SK-N-SH treated with all-trans-retinoic acid at 6 μM for 48 hours (cell line): ENCODE measurements at regions not wholly inside any gene's neighbourhood (a gene's known extent, or its start where the extent isn't known, plus 50 kb on each side); places are given as distances from the start of the nearest gene placed in this dataset.

Experiments
- ATAC-seq: fragments of 200-7000 bp; cut with Tn5 transposase; 3 replicates; pipeline ENCODE4 v1.9.1; 2020; ENCODE audit warnings: mild to moderate bottlenecking, moderate library complexity
- ARNTL ChIP-seq: fragments of 450-650 bp; formaldehyde crosslinking; IDR thresholded peaks from 2 replicates; pipeline ENCODE4 v1.5.0; 2020; ENCODE audit warnings: low read depth, mild to moderate bottlenecking, moderate library complexity, borderline replicate concordance
- BACH2 ChIP-seq: fragments of 250-450 bp; sonication (Bioruptor Pico); IDR thresholded peaks from 2 replicates; pipeline ENCODE4 v1.9.0; 2021; ENCODE audit warnings: mild to moderate bottlenecking, borderline replicate concordance
- CREB5 ChIP-seq: fragments of 250-450 bp; sonication (Bioruptor Pico); IDR thresholded peaks from 2 replicates; pipeline ENCODE4 v1.5.1; 2020; ENCODE audit warnings: low read depth, mild to moderate bottlenecking, moderate library complexity
- ESRRG ChIP-seq: fragments of 250-450 bp; sonication (Bioruptor Pico); IDR thresholded peaks from 2 replicates; pipeline ENCODE4 v1.6.1; 2021; ENCODE audit warnings: mild to moderate bottlenecking
- GLIS3 ChIP-seq: fragments of 250-450 bp; sonication (Bioruptor Pico); IDR thresholded peaks from 2 replicates; pipeline ENCODE4 v1.5.0; 2020; ENCODE audit warnings: mild to moderate bottlenecking, moderate library complexity
- ISL1 ChIP-seq: fragments of 250-450 bp; sonication (Bioruptor Pico); IDR thresholded peaks from 2 replicates; pipeline ENCODE4 v2.1.2; 2022; ENCODE audit warnings: mild to moderate bottlenecking, moderate library complexity
- OSR1 ChIP-seq: fragments of 250-450 bp; sonication (Bioruptor Pico); IDR thresholded peaks from 2 replicates; pipeline ENCODE4 v1.8.0; 2022; ENCODE audit warnings: moderate library complexity, mild to moderate bottlenecking, inconsistent platforms
- PATZ1 ChIP-seq: fragments of 250-450 bp; sonication (Bioruptor Pico); IDR thresholded peaks from 2 replicates; pipeline ENCODE4 v1.8.0; 2020; ENCODE audit warnings: mild to moderate bottlenecking, moderate library complexity, borderline replicate concordance
- POU6F1 ChIP-seq: fragments of 250-450 bp; sonication (Bioruptor Pico); IDR thresholded peaks from 2 replicates; pipeline ENCODE4 v1.8.0; 2021; ENCODE audit warnings: low read depth, mild to moderate bottlenecking, moderate library complexity, borderline replicate concordance
- PPARA ChIP-seq: fragments of 250-450 bp; sonication (Bioruptor Pico); IDR thresholded peaks from 2 replicates; pipeline ENCODE4 v1.5.0; 2020; ENCODE audit warnings: mild to moderate bottlenecking, borderline replicate concordance
- RARB ChIP-seq: fragments of 250-450 bp; sonication (Bioruptor Pico); IDR thresholded peaks from 2 replicates; pipeline ENCODE4 v1.8.0; 2021; ENCODE audit warnings: mild to moderate bottlenecking, moderate library complexity
- SNAI2 ChIP-seq: fragments of 250-450 bp; sonication (Bioruptor Pico); IDR thresholded peaks from 2 replicates; pipeline ENCODE4 v1.5.0; 2020; ENCODE audit warnings: mild to moderate bottlenecking, moderate library complexity
- TCF4 ChIP-seq: fragments of 250-450 bp; sonication (Bioruptor Pico); IDR thresholded peaks from 2 replicates; pipeline ENCODE4 v1.8.0; 2021; ENCODE audit warnings: mild to moderate bottlenecking, moderate library complexity, borderline replicate concordance
- TOX ChIP-seq: fragments of 250-450 bp; sonication (Bioruptor Pico); IDR thresholded peaks from 2 replicates; pipeline ENCODE4 v1.8.0; 2021; ENCODE audit warnings: mild to moderate bottlenecking, moderate library complexity, borderline replicate concordance
- TSHZ2 ChIP-seq: fragments of 250-450 bp; sonication (Bioruptor Pico); IDR thresholded peaks from 2 replicates; pipeline ENCODE4 v1.5.0; 2020; ENCODE audit warnings: mild to moderate bottlenecking, moderate library complexity
- ZC3H10 ChIP-seq: fragments of 250-450 bp; sonication (Bioruptor Pico); IDR thresholded peaks from 2 replicates; pipeline ENCODE4 v1.5.1; 2021; ENCODE audit warnings: mild to moderate bottlenecking, moderate library complexity
- ZFP3 ChIP-seq: fragments of 250-450 bp; sonication (Bioruptor Pico); IDR thresholded peaks from 2 replicates; pipeline ENCODE4 v1.5.0; 2020; ENCODE audit warnings: mild to moderate bottlenecking, moderate library complexity
- ZNF565 ChIP-seq: fragments of 450-650 bp; formaldehyde crosslinking; conservative IDR thresholded peaks from 2 replicates; pipeline ENCODE4 v1.5.0; 2020; ENCODE audit warnings: low read depth, mild to moderate bottlenecking, moderate library complexity
- ZNF70 ChIP-seq: fragments of 450-650 bp; formaldehyde crosslinking; IDR thresholded peaks from 2 replicates; pipeline ENCODE4 v1.5.0; 2020; ENCODE audit warnings: mild to moderate bottlenecking, moderate library complexity
- ZNF8 ChIP-seq: fragments of 450-650 bp; formaldehyde crosslinking; IDR thresholded peaks from 2 replicates; pipeline ENCODE4 v1.5.0; 2020; ENCODE audit warnings: mild to moderate bottlenecking, moderate library complexity

- TF ChIP-seq ZNF8 (no peak), TSHZ2 (CRISPR knock-in tag) (no peak), ZNF70 (no peak), ISL1 (CRISPR knock-in tag) (no peak)
Measured at GRCh38 chr14:100669011-100669412, 57.7 kb upstream of the DLK1 start (continued).

GRCh38 chr14:100669468-100669867, 57.2 kb upstream of the DLK1 start:
- ATAC-seq, result no peak
- no peak for TF ChIP-seq ZNF565 (CRISPR knock-in tag)
- TF ChIP-seq RARB (CRISPR knock-in tag), result no peak
- TF ChIP-seq PATZ1 (CRISPR knock-in tag), result no peak

GRCh38 chr14:100670017-100670752, 56.5 kb upstream of the DLK1 start:
- TF ChIP-seq ZC3H10 (no peak), ZFP3 (CRISPR knock-in tag) (no peak), ARNTL (CRISPR knock-in tag) (no peak), RARB (CRISPR knock-in tag) (no peak)
- ATAC-seq, result no peak

GRCh38 chr14:100670753-100671049, 56.0 kb upstream of the DLK1 start:
- no peak for ATAC-seq
- no peak for TF ChIP-seq PATZ1 (CRISPR knock-in tag)
- TF ChIP-seq, all 23 proteins: peak for 0

- TF ChIP-seq RARB (CRISPR knock-in tag), result no peak
- no peak for TF ChIP-seq ZFP3 (CRISPR knock-in tag)
- no peak for TF ChIP-seq GLIS3 (CRISPR knock-in tag)
- TF ChIP-seq TCF4, result no peak
- TF ChIP-seq PPARA (CRISPR knock-in tag), result no peak
- no peak for TF ChIP-seq OSR1 (CRISPR knock-in tag)
- TF ChIP-seq ZC3H10, result no peak
- TF ChIP-seq BACH2 (CRISPR knock-in tag), result no peak
- TF ChIP-seq ESRRG (CRISPR knock-in tag), result no peak
- no peak for TF ChIP-seq POU6F1 (CRISPR knock-in tag)
- no peak for TF ChIP-seq SNAI2 (CRISPR knock-in tag)
- no peak for TF ChIP-seq TSHZ2 (CRISPR knock-in tag)
- no peak for TF ChIP-seq ISL1 (CRISPR knock-in tag)
- TF ChIP-seq TOX (CRISPR knock-in tag), result no peak
- TF ChIP-seq ZNF565 (CRISPR knock-in tag), result no peak
- no peak for TF ChIP-seq ZNF8
- no peak for TF ChIP-seq CREB5
- no peak for ATAC-seq
Measured at GRCh38 chr14:100671386-100671901, 55.2 kb upstream of the DLK1 start.
